ENCODE measurements at regions not wholly inside any gene's neighbourhood (a gene's known extent, or its start where the extent isn't known, plus 50 kb on each side); places are given as distances from the start of the nearest gene placed in this dataset.
"Not testable (repeated sequence)": the region's sequence is repeated elsewhere in the genome, so short reads cannot be mapped to it uniquely, and the experiment has no call there.

- not testable (repeated sequence) for DNase-seq
These were observed 57.4 kb downstream of the FTHL17 start for GRCh38 chrX:31014474-31014873.

- no peak for DNase-seq
These were observed 59.3 kb downstream of the FTHL17 start for GRCh38 chrX:31012509-31013025.

- DNase-seq = no peak
These were observed 64.5 kb downstream of the FTHL17 start for GRCh38 chrX:31007321-31007720.

GRCh38 chrX:31006027-31006426 is 65.8 kb downstream of the FTHL17 start:
- no peak for DNase-seq

- no peak for DNase-seq
These were observed 74.4 kb downstream of the FTHL17 start for GRCh38 chrX:30997411-30997810.

- no peak for DNase-seq
These were observed 76.1 kb downstream of the FTHL17 start for GRCh38 chrX:30995705-30996104.

GRCh38 chrX:30995060-30995700 is 76.7 kb downstream of the FTHL17 start:
- DNase-seq = no peak

GRCh38 chrX:30994018-30994417 is 77.8 kb downstream of the FTHL17 start:
- DNase-seq = not testable (repeated sequence)

GRCh38 chrX:30992381-30992904 is 79.4 kb downstream of the FTHL17 start:
- no peak for DNase-seq

GRCh38 chrX:30990361-30990760 is 81.5 kb downstream of the FTHL17 start:
- DNase-seq = no peak

GRCh38 chrX:30982467-30982866 is 89.4 kb downstream of the FTHL17 start:
- no peak for DNase-seq

GRCh38 chrX:30981968-30982367 is 89.9 kb downstream of the FTHL17 start:
- no peak for DNase-seq

GRCh38 chrX:30979271-30979670 is 90.2 kb upstream of the TAB3 start:
- DNase-seq = no peak

GRCh38 chrX:30975467-30975866 is 86.4 kb upstream of the TAB3 start:
- DNase-seq = no peak

- peak; percentile 5 for DNase-seq
These were observed 84.9 kb upstream of the TAB3 start for GRCh38 chrX:30973784-30974427.

GRCh38 chrX:30971774-30972603 is 82.9 kb upstream of the TAB3 start:
- DNase-seq = peak; percentile 67

- no peak for DNase-seq
These were observed 78.5 kb upstream of the TAB3 start for GRCh38 chrX:30967516-30967915.

- peak; percentile 0 for DNase-seq
These were observed 76.7 kb upstream of the TAB3 start for GRCh38 chrX:30965767-30966166.

GRCh38 chrX:30961387-30962174 is 72.5 kb upstream of the TAB3 start:
- DNase-seq = no peak

- DNase-seq = no peak
These were observed 68.7 kb upstream of the TAB3 start for GRCh38 chrX:30957753-30958152.

- DNase-seq = no peak
These were observed 66.6 kb upstream of the TAB3 start for GRCh38 chrX:30955687-30956086.

GRCh38 chrX:30951003-30951402 is 61.9 kb upstream of the TAB3 start:
- no peak for DNase-seq

- no peak for DNase-seq
These were observed 61.3 kb upstream of the TAB3 start for GRCh38 chrX:30950391-30950790.

Measured in NCI-H69 (cell line).